DND-41 (cell line): ENCODE measurements at regions not wholly inside any gene's neighbourhood (a gene's known extent, or its start where the extent isn't known, plus 50 kb on each side); places are given as distances from the start of the nearest gene placed in this dataset.

Experiments used
- EZH2 ChIP-seq: IDR thresholded peaks from 3 replicates; pipeline ENCODE4 v1.6.1; 2012; ENCODE audit warnings: borderline replicate concordance, low read depth, mild to moderate bottlenecking, moderate library complexity, low read length, inconsistent platforms; ENCODE audit not compliant: severe bottlenecking
- TF ChIP-seq, protein P1 (sequence below): IDR thresholded peaks from 2 replicates; pipeline ENCODE4 v1.5.1; 2012; ENCODE audit warnings: borderline replicate concordance, low read length, moderate library complexity, mild to moderate bottlenecking; ENCODE audit not compliant: poor library complexity, severe bottlenecking; ENCODE audit errors: extremely low read depth

DNA sequence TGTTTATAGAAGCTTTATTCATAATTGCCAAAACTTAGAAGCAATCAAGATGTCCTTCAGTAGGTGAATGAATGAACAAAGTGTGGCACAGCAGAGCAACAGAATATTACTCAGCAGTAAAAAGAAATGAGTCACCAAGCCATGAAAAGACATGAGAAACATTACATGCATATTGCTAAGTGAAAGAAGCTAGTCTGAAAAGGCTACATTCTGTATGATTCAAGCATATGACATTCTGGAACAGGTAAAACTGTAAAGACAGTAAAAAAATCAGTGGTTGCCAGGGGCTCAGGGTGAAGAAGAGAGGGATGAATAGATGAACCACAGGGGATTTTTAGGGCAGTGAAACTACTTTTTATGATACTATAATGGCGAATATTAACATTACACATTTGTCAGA, 80.9 kb upstream of the APBB1IP start:
- no peak for TF ChIP-seq EZH2
- TF ChIP-seq, protein P1, sequence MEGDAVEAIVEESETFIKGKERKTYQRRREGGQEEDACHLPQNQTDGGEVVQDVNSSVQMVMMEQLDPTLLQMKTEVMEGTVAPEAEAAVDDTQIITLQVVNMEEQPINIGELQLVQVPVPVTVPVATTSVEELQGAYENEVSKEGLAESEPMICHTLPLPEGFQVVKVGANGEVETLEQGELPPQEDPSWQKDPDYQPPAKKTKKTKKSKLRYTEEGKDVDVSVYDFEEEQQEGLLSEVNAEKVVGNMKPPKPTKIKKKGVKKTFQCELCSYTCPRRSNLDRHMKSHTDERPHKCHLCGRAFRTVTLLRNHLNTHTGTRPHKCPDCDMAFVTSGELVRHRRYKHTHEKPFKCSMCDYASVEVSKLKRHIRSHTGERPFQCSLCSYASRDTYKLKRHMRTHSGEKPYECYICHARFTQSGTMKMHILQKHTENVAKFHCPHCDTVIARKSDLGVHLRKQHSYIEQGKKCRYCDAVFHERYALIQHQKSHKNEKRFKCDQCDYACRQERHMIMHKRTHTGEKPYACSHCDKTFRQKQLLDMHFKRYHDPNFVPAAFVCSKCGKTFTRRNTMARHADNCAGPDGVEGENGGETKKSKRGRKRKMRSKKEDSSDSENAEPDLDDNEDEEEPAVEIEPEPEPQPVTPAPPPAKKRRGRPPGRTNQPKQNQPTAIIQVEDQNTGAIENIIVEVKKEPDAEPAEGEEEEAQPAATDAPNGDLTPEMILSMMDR = no peak
